GM18511 (cell line): ENCODE measurements at regions not wholly inside any gene's neighbourhood (a gene's known extent, or its start where the extent isn't known, plus 50 kb on each side); places are given as distances from the start of the nearest gene placed in this dataset.
"Not testable (repeated sequence)": the region's sequence is repeated elsewhere in the genome, so short reads cannot be mapped to it uniquely, and the experiment has no call there.

Experiments used
- ATAC-seq: cut with Tn5 transposase; IDR thresholded peaks from one replicate; pipeline ENCODE4 v1.9.1; 2021; ENCODE audit warnings: mild to moderate bottlenecking, moderate library complexity; ENCODE audit not compliant: unreplicated experiment

DNA sequence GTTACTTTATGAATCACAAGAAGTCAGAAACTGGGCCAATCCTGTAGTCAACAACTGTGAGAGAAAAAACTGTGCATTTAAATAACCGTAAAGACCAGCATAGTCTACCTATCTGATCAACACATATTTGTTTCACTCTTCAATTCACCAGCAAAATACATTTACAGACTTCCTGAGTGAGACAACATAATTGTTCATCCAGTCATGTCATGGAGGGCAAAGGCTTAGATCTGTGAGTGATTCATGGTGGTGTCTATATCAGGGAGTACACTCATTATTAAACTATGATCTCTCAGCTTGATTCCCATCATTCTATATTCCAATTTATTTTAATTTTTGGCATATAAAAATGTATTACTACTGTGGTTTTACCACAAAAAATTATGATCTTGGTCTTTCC is 694.6 kb downstream of the DNAH5 start:
- no peak for ATAC-seq

DNA sequence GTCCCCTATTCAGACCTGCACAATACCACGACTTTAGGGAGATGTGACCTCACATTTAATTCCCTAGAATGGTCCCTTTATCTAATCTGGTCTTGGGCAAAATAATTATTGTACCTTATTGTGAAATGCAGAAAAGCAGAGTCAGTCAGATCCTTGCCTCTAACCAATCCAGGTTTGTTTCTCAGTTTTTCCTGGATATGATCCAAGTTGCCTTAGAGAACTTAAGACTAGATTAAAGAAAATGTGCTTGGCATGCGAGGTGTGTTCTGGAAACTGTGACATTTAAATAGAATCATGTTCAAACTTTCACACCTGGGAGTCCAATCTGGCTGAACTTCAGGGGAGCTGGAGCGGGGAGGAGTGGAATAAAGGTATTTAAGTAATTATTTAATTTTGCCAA is 696.2 kb downstream of the DNAH5 start:
- no peak for ATAC-seq

DNA sequence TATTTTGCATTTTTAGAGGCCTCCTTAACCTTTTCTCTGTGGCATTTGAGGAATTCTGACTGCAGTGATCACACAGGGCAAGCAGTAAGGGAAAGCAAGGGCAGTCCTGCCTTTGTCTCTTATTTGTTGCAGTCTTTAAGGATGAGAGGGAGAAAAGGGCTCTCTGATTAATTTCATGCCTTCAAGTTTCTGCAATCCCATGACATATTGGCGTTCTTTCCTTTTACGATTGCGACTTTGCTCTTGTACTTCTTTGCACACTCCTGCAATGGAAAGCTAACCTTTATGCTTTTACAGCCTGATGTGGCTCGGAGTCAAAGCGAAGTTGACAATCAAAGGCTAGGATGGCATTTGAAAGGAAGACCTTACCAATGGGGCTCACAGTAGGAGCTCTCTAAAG is 698.4 kb downstream of the DNAH5 start:
- ATAC-seq, result no peak

DNA sequence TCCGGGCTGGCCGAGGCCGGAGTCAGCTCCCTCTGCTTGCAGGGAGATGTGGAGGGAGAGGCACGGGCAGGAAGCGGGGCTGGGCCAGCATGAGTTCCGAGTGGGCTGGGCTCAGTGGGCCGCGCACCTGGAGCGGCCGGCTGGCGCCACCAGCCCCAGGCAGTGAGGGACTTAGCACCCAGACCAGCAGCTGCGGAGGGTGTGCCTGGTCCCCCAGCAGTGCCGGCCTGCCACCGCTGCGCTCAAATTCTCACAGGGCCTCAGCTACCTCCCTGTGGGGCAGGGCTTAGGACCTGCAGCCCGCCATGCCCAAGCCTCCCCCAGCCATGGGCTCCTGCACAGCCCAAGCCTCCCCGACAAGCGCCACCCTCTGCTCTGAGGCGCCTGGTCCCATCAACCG is 700.3 kb downstream of the DNAH5 start:
- ATAC-seq, result no peak

DNA sequence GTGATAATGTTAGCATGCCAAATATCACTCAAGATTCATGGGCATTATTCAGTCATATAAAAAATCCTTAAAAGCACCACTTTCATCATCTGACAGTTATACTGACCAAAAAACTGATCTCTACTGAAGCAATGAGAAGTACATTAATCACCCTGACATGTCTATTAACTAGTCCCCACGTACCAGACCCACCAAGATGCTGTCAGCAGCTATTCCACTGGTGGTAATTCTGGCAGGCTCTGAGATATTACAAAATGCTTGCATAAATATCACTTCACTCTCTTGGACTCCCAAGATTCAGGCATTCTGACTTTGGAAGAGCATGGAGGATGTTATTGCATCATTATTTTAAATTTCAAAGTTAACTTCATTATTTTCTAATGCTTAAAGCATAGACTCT is 717.0 kb downstream of the DNAH5 start:
- no peak for ATAC-seq

DNA sequence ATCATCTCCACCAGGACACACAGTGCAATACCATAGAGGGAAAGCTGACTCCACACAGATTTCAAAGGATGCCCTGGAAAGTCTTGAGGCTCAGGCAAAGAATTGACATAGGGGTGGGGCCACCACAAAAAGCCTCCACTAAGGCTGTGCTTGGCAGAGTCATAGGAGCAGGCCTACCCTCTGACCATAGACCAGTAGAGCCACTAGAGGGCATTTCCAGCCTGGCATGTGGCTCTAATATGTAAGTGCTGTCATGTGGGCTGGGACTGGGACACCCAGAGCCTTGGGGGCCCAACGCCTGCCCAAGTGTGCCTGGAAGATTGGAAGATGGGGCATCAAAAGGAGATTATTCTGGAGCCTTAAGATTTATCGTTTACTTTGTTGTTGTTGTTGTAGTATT is 726.0 kb downstream of the DNAH5 start:
- no peak for ATAC-seq

DNA sequence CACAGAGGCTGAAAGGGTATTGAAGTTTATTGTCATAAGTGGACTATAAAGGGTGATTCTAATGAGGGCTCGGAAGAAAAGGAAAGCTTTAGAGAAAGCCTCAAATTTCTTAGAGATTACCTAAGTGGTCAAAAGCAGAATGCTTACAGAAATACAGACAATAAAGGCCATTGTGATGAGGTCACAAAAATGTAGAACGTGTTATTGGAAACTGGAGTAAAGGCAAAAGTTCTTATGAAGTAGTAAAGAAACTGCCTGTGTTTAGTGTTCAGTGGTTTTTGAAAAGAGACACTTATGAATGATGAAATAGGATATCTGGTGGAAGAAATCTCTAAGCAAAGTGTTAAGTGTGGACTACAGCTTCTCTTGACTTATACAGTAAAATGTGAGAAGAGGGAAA is 726.9 kb downstream of the DNAH5 start:
- ATAC-seq, result no peak

DNA sequence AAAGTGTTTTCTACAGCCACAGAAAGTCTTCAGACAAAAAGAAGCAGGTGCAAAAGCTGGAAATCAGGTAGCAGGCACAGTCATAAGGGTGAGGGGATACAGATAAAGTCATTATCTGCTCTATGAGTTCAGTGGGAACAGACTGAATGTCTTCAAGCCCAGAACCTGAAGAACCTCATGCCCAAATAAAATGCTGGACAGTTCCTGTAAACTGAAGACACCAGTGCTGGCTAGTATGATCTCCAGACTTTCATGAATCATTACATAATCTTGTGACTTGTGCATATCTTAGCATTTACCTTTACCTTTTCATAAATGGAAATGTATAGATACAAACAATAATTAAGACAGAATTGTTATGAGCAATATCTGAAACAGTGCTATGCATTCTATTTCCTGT is 728.7 kb downstream of the DNAH5 start:
- ATAC-seq, result no peak

DNA sequence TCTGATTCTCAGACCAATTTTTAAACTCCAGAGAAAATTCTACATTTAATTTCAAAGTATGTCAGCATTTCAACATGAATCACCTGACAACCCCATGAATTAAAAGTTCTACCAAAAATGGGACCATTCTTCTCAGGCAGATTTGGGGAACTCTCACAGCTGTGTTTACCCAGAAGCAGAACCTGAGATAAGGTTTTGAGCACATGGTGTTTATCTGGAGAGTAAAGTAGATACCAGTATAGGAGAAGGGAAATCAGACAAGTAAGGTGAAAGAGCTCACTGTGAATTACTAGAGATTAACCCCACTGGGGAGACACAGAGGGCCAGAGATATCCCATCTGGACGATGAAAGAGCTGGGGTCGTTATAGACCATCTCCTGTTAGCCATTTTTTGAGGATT is 729.1 kb downstream of the DNAH5 start:
- ATAC-seq, result no peak

DNA sequence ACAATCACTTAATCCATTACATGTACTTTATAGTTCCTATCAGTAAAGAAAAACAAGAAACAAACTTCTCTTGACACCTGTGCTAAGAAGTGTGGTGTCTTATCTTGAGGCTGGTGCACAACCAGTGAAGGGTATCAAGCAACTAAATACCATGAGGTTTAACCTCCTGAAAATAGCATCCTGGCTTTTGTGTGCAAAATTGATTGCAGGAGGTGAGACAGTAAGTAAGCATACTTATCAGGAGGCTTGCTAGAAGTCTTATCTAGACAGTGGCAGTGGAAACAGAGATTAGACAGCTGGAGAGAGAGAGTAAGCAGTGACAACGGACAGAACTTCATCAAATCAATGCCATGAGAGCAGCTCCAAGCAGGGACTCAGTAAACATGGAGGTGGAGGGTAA is 730.3 kb downstream of the DNAH5 start:
- ATAC-seq, result no peak

DNA sequence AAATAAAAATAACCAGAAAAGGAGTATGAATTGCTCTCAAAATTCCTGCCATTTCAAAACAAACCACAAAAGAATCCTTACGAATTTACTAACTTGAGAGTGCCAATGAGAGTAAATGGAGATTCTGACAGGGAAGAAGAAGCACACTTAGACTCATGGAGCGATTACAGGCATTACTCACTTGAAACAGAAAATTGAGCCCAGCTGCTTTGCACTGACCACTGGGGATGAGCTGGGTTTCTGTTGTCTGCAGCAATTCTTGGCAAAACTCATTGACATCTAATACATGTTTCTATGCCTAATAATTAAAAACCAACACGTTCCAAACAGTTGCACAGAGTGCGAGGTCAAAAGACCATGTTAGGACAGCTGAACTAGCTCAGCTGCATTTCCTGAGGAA is 731.6 kb downstream of the DNAH5 start:
- ATAC-seq, result no peak

DNA sequence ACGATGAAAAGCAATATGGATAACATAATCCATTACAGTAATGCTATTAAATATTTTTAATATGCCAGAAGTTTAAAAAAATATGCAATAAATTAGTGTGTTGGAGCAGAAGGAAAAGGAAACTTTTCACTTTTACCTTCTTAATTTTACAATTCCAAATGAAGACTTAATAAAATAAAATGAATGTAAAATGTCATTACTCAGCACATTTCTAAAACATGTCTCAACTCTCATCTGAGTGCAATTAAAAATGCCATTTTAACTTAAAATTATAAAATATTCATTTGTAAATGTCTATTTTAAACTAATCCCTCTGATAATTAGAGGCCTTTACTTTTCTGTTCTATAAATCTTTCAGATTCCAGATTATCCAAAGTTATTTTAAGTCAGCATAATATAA is 733.4 kb downstream of the DNAH5 start:
- ATAC-seq, result no peak

DNA sequence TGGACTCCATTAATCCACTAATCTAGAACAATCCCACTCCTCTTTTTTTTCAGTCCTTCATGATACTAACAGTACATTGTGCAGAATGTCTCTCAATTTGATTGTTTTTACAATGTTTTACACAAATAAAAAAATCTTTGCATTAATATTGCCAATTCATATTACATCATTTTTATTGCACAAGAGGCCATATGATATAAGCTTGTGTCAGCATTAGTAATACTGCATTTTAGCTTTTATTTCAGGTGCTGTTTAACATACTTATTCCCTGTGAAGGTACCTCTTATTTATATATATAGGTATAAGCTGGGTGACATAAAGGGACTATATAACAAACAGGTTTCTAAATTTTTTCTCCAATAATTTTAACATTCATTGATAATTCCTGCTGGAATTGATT is 737.4 kb downstream of the DNAH5 start:
- no peak for ATAC-seq

DNA sequence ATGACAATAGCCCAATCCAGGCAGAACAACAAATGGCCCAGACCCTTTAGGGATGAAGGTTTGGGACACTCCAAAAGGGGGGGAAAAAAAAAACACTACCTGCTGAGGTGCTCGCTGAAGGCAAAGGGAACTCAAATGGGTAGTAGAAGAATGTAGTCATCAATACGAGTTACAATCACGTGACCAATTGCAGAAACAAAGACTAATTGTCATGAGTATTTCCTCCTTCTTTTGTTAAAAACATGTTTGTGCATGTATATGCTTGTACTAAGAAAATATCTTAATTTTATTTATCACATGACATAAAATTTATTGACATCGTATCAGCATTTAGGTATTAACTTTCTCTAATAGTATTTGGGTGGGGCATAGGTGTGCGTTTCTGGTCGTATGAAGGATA is 743.5 kb downstream of the DNAH5 start:
- ATAC-seq, result no peak

DNA sequence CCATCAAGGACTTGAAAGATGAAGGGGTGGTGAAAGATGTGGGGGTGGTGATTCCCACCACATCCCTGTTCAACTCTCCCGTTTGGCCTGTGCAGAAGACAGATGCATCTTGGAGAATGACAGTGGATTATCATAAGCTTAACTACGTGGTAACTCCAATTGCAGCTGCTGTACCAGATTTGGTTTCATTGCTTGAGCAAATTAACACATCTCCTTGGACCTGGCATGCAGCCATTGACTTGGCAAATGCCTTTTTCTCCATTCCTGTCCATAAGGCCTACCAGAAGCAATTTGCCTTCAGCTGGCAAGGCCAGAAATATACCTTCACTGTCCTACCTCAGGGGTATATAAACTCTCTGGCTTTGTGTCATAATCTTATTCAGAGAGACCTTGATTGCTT is 746.3 kb downstream of the DNAH5 start:
- ATAC-seq, result not testable (repeated sequence)

DNA sequence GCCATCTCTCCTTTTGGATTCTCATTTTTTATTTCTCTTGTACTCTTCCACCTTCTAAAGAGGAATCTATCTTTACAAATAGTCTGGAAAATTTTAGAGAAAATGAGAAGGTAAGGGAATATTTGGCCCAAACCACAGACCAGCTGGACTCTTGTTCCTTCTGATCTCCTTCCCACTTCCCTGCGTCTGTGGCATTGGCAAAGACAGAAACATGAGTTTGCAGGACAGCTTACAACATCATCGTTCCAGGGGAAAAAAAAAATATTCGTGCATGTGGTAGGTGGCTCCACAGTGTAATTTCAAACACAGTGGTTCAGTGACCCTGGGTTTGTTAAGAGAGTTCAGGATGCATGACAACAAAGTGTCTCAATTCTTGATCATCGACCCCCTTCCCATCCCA is 755.0 kb downstream of the DNAH5 start:
- no peak for ATAC-seq

DNA sequence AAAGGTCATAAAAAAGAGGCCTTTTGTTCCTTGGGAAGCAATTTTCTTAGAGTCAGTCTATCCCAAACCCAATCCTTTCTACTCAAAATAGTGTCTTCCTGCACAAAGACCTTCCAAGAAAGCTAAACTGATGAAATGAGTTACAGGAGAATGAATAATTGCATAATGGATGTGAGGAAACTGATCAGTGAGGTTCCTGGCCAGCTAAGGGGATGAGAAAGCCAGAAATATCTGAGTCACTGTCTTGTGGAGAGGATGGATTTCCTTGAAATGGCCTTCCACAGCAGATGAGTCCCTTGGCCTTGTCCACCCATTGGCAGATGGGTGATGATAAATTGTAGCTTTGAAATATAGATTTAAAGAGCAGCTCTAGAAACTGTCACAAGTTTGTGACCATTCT is 756.1 kb downstream of the DNAH5 start:
- no peak for ATAC-seq

DNA sequence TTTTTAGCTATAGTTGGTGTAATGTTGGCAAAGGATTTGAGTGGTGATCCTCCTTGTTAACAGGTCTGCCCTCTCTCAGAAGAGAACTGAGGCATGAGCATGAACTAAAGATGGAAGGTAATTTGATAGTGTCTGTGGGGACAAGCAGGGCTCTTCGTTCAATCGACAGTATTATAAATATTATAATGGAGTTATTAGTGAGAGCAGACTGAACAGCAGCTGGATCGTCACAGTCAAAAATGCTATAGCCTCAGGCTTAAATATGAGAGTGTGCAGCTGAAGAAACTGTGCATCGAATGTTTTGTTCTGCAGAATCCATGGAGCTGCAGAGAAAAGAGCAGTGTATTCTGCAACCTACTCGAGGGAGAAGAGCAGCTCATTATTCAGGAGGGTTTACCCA is 757.3 kb downstream of the DNAH5 start:
- ATAC-seq, result no peak

DNA sequence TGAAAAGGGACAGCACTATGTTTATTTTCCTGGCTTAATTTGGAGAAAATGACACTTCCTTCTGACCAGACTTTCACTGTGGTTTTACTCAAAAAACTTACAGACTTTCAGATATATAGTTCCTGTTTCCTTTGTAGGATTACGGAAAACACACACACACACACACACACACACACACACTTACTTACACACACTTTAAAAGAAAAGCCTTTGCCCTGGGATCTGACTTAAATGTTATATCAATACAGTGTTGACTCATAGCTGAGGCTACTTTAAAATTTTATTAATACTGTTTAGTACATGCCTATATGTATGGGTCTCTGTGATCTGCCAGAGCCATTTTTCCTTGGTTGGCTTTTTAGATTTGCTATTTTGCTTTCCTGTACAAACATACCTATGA is 758.3 kb downstream of the DNAH5 start:
- ATAC-seq, result no peak

DNA sequence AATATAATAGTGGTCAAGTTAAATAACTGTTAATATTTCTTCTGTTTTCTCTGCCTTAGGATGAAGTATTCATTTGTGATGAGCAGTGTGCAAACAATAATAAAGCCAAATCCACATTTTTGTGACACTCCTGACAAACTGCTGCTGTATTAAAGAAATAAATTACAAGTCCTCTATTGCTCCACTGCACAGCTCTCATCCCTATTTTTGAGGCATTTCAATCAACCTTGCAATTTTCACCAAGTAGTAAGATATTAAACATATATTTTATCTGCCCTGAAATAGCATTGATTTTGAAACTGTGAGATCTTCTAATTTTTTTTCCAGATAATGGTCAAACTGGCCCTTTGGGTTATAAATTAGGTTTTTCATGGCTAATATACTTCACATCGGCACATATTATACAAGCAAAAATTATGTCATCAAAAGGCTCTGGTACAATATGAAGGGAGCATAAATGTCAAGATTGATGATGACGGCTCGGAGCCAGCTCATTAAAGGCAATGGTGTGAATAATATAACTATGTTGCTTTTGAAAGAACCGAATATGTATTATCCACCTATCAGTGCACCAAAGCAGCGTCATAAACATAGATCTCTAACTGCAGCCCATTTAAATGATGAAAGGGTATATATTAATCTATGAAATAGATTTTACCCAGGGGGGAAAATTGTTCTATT is 764.9 kb downstream of the DNAH5 start:
- no peak for ATAC-seq

DNA sequence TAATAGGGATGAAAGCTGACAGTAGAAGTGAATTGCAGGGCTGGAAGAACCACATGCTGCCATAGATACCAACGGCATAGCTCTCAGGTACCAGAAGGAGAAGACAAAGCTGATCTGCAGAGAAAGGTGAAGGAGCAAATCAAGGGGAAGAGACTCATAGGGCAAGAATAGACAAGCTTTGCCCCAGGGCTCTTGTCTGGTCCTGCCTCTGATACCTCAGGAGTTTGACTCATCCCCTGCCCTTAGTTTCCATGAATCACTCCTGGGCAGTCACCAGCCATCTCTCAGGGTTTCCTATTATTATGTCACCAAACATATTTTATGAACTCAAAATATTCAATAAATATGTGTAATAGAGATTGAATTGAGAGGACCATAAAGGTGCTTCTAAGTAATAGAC is 800.9 kb downstream of the DNAH5 start:
- no peak for ATAC-seq

DNA sequence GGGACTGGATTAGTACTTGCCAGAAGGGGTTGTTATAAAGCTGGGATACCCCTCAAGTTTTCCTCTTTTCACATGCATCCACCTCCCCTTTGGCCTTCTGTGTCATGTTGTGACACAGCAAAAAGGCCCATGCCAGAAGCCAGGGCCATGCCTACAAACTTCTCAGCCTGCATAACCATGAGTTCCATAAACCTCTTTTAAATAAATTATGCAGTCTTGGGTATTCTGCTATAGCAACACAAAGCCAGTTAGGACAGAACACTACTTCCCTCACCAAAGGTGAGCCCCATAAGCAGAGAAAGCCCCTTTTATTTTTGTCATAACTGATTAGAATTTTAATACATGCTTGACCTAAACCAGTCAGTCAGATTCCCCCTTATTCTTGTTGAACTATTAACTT is 801.3 kb downstream of the DNAH5 start:
- no peak for ATAC-seq

DNA sequence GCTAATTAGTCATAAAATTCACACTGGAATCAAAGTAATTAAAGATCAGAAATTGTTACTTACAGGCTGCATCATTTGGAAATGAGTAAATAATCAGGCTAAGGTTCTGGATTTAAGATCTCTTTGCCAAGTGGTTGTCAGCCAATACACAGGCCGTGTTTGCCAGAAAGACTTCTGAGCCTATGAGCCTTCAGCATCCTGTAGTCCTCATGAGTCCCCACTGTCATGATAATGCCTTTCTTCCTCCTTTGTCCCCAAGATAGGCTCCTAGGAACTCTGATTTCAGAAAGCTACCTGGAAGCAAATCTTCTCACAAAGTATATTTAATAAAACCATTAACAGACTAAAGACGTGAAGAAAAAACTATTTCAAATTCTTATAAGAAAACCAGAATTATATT is 810.5 kb downstream of the DNAH5 start:
- ATAC-seq, result no peak

DNA sequence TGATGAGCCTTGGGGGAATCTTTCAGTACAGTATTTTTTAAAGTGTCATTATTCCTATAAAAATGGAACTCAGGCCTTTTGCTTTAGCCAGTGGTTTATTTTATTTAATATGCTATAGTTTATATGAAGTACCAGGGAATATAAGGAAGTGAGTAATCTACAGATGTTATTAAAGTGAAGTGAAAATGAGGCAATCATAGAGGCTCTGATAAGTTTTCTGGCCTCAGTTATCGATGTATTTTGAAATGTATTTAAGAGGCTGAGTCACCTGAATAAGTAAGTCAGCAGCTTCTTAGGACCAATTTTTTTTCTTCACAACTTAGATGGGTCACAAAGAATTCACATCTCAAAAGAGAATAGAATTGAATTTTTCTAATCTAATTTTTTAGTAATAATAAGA is 829.0 kb downstream of the DNAH5 start:
- ATAC-seq, result no peak
